Right ventricle myocardium superior (tissue), 1 donor: ENCODE measurements at regions not wholly inside any gene's neighbourhood (a gene's known extent, or its start where the extent isn't known, plus 50 kb on each side); places are given as distances from the start of the nearest gene placed in this dataset.
"Not testable (repeated sequence)": the region's sequence is repeated elsewhere in the genome, so short reads cannot be mapped to it uniquely, and the experiment has no call there.

Experiments used
- ATAC-seq: fragments of 200-7000 bp; cut with Tn5 transposase; one replicate; pipeline ENCODE4 v1.9.1; 2020; ENCODE audit warnings: mild to moderate bottlenecking; ENCODE audit not compliant: poor library complexity
- DNase-seq: peaks from one replicate; pipeline ENCODE4 v3.0.0-alpha.2; 2020
- intact Hi-C: fragments of 100-400 bp; cut with DNase I; formaldehyde crosslinking; loops from one replicate; pipeline ENCODE4 v1.11.2; 2022
- donor health status: DM: no; HTN: yes; CAD: no; lungs with severe emphysema.

DNA sequence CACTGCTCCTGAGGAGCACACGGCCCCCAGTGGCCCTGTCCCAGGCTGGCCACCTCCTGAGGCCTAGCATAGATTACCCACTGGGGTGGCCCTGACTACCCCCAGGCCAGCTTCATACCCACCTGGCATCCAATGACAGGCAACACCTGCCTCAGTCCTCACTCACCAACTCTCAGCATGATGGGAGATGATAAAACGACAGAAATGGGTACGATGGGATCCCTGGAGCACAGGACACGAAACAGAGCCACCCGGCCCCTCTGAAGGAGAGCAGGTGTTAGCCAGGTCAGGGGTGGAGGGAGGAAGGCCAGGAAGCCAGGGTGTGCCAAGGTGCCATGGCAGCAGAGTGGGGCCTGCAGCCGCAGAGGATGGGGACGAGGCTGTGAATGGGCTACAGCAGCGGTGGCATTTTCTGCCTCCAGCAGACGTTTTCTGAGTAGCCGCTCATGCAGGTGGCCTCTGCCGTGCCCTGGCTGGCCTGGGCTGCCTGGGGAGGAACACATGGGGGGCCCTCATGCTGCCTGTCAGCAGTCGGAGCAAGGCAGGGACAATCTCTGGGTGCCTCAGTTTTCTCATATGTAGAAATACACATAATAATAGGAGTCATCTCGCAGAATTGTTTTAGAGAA is 50.2 kb upstream of the FGF3 start:
- no peak for DNase-seq
- intact Hi-C loops = no loop called here
- no peak for ATAC-seq

DNA sequence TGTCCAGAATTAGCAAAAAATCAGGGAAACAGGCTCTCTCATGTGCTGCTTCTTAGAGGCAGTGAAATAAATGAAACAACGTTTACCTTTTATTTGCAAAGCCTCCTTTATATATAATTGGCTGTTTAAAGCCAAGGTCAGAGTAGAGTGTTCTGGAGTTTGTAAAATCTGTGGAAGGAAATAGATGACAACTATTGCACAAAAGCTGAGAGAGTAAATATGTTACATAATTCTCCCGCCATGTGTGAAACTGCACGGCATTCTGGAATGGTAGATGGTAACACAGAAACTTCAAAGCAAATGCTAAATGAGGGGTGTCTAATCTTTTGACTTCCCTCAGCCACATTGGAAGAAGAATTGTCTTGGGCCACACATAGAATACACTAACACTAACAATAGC is 51.5 kb upstream of the FGF3 start:
- no peak for ATAC-seq
- intact Hi-C loops = no loop called here
- DNase-seq = no peak

DNA sequence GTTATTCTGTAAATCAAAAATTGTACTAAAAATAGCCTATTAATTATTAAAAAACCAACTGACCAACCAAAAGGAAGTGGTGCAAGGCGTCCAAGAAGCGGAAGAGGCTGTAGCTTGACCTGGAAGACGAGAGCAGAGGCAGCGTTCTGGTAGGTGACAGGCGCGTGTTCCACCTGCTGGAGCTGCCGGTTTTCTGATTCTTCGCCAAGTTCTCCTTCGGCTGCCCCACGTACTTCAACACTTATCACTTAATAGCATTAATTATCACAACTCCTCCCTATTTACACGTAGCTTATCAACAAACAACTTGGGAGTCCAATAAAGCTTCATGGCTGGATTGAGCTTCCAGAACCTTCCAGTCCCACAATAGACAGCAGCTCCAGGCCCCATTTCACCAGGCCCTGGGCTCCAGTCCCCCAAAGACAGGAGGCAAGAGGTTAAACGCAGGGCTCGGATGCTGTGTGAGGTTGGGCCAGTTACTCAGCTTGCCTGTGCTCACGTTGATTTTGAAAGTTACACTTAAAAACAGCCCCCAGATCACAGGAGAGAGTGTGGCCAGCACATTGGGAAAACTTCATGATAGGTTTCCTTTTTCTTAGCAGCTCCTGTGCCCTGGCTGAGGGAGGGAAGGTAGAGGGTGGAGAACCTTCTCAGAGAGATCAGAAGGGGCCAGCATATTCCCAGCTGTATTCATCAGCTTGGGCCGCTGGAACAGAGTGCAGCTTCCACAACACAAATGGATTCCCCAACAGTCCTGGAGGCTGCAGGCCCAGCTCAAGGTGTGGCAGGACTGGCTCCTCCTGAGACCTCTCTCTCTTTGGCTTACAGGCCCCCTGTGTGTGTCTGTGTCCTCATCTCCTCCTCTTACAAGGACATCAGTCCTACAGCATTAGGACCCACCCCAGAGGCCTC is 54.2 kb upstream of the FGF3 start:
- ATAC-seq (no peak), DNase-seq (no peak)
- intact Hi-C loops = no loop called here

DNA sequence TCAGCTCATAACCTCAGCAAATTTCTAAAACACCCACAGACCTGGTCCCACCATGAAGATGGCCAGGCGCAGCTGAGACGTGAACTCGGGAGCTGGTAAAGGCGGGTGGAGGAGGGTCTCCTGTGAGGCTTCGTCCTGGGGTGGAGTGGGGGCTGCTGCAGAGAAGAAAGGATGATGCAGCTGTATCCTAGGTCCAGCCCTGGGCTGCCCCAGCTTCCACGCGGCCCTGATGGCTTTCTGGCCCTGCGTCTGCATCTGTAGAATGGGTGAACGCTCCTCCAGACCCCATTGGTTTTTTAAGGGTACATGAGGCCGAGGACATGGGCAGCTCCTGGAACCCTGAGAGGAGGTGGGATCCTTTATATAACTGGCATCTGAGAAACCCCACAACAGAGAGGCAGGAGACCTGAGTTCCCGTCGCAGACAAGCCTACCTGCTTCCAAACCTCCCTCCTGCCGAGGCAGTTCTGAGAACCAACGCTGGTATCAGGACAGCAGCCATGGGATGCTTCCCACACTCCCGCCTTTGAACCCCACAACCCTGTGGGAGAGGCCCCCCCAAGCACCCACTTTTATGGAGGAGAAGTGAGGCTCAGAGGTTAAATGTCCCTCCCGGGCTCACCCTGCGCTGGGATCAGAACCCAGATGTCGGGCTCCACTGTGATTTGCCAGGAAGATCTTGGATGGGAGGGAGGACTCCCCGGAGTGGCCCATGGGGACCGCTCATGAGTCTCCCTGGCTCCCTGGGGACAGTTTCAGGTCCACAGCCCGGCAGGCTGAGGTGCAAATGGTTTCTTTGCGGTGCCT is 55.2 kb upstream of the FGF3 start:
- ATAC-seq (no peak), DNase-seq (no peak)
- intact Hi-C loops = no loop called here

DNA sequence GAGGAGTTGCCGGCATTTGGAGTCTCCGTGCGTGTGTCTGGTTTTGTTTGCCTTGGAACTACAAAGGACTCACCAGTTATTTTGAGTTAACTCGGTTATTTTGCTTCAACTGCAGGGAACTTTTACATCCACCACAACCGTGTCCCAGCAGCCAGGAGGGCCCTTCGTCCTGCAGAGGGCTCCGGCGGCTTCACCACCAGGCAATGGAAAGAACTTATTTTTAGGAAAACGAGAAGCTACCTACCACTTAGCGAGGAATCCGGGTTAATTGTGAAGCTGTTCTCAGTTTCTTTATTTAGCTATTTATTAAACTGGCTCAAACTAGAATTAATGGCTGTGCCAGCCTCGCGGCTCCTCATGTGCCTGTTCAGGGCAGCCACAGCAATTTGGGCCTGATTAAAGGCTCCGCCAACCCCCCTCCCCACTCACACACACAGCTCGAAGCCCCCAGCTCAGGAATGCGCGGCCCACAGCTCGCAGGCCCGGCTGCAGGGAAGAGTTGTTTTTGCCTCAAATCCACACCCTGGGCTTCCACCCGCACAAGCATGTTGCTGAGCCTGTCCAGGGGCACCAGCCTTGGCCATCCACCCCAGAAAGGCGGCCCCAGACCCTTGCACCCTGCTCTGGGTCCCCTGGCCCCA is 55.9 kb upstream of the FGF3 start:
- ATAC-seq = no peak
- intact Hi-C loops = no loop called here
- DNase-seq = no peak

DNA sequence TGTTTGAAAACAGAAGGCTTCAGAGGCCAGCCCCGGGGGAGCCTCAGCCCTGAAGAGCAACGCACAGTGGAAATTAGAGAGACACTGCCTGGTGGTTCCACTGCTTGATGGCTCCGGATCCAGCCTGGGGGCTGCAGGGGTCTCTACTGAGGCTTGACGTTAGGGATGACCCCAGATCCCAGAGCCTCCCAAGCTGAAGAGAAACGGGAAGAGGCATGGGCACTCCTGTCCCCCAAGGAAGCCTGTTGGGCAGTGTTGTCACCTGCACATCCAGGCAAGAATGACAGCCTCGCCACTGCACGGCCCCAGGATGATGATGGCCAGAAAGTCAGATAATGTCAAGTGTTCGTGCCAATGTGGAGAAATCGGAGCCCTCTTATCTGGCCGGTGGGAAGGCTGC is 56.8 kb upstream of the FGF3 start:
- DNase-seq = no peak
- intact Hi-C loops = no loop called here
- no peak for ATAC-seq

DNA sequence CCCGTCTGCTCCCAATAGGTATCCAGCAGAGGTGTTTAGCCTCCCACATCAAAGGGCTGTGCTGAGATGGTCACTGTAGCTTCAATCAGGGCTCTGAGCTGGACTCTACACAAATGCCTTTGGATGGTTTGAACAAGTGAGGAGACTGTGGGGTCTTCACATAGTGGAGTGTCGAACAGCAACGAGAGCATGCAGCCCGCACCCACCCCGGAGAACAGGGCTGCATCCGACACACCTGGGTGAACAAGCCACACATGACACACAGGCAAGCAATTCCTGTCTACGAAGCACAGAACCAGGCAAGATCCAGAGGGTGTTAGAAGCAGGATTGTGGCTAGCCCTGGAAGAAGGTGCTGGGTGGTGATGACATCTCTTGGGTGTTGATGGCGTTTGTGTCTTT is 58.0 kb upstream of the FGF3 start:
- intact Hi-C loops = no loop called here
- ATAC-seq (no peak), DNase-seq (no peak)

DNA sequence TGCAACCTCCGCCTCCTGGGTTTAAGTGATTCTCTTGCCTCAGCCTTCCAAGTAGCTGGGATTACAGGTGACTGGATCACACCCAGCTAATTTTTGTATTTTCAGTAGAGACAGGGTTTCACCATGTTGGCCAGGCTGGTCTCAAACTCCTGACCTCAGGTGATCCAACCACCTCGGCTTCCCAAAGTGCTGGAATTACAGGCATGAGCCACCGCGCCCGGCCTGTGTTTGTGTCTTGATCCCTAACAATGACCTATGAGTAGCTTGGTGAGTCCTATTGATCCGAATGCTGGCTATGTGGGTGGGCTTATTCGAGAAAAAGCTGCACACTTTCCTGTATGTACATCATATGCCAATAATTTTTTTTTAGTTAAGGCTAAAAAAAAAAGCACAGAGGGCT is 58.5 kb upstream of the FGF3 start:
- DNase-seq, intact Hi-C loops, ATAC-seq: not testable (repeated sequence)

DNA sequence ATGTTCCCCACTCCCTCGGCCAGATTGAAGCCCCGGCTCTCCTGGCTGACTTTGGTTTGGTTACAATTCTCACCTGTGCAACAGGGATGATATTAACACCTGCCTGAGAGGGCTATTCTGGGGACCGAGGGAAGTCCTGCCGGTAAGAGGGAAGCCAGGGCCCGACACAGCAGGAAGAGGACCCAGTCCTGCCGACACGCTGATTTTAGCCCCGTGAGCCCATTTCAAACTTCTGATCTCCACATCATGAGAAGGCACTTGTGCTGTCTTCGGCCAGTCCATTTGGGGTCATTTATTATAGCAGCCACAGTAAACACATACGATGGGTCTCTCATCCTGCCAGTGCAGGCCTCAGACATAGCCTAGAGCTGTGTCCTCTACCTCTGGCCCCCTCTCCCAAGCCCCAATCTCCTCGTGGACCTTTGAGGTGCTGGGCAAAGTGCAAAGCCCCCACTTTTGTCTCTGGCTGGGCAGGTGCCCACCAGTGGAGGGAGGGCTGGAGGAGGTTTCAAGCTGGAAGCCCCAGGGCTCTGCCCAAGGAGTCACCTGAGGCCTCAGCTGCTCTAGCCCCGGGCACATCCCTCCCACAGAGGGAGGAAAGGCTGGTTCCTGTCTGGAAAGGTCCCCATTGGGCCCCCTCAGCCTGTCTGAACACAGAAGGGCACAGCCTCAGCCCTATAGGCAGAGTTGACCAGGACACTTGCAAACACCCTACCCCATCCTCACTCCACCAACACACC is 59.1 kb upstream of the FGF3 start:
- ATAC-seq (no peak), DNase-seq (no peak)
- intact Hi-C loops = no loop called here

DNA sequence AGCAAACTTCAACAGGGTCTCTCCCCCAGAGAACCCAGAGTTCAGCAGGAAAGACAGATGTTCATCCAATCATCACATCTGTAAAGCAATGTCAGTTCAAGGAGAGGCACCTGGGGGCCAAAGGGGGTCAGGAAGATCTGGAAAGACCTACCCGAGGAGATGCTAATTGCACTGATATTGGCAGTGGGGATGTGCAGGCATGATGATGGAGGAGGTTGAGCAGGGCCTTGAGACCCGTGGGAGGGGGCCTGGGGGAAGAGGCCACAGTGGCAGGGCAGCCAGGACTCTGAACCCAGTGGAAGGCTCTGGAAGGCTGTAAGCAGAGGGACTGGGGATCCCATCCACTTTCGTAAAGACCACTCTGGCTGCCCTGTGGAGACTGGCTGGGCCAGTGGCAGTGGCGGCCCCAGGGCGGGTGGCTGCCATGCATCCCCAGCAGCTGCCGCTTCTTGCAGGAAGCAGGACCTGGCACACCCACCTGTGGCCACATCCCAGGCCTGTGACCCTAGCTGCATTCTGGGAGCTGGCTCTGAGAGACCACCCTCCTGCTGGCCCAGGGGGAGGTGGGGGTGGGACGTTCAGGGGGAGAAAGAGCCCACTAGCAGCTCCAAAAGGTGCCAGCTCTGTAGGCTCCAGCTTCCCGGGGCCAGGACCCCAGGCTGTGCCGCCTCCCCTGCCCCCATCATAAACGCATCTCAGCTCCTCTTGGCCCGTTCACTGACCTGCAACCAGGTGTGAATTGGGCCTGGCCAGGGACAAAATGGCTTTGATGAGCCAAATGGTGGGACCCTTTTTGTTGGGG is 59.9 kb upstream of the FGF3 start:
- ATAC-seq (no peak), DNase-seq (no peak)
- intact Hi-C loops = no loop called here

DNA sequence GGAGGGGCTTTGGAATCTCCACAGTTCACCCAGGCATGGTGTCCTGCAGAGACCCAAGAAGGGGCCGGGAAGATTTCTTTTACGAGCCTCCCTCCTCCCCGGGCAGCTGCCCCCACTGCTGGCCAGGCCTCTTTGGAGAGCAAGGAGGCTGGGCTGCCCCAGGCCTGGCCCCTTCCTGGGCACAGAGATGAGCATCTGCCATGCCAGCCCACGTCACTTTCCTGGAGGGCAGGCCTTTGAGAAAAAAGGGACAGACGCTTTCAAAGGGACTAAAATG is 60.5 kb upstream of the FGF3 start:
- no peak for DNase-seq
- ATAC-seq = no peak
- intact Hi-C loops = loop anchor here (5.0 kb wide), 1 partner anchor 177 kb away; the partner anchor contains the start of gene FGF19

DNA sequence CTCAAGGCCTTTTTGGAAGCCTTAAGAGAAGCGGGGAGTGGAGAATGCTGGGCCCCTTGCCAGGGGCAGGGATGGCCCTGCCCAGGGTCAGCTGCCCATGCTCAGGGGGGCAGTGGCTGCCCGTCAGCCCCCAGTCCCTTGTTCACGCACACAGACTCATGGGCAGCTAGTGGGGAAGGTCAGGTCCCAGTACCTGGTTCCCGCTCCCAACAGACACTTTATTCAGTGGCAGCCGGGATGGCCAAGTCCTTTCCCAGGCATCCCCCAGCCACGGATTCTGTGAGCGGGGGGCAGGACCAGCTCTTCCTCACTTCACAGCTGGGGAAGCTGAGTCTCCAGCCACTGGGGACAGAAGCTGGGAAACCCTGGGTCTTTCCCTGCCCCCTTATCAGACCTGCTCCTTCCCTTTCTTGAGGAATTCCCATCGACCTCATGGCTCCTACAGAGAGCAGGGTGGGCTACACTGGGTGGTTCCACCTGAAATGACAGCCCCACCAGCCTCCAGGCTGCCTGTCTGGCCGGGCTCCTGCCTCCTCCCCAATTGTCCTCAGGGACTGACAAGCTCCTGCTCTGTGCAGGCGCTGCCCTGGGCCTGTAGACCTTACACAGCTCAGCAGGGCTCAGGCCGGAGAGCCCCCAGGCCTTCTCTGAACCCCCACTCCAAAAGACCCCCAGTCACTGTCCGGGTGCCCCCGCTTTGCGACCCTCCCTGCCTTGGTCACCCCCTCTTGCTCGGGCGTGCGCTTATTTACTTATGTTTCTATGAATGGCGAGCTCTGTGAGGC is 61.0 kb upstream of the FGF3 start:
- DNase-seq = no peak
- no peak for ATAC-seq
- intact Hi-C loops = loop anchor here (5.0 kb wide), 1 partner anchor 178 kb away; the partner anchor contains the start of gene FGF19

DNA sequence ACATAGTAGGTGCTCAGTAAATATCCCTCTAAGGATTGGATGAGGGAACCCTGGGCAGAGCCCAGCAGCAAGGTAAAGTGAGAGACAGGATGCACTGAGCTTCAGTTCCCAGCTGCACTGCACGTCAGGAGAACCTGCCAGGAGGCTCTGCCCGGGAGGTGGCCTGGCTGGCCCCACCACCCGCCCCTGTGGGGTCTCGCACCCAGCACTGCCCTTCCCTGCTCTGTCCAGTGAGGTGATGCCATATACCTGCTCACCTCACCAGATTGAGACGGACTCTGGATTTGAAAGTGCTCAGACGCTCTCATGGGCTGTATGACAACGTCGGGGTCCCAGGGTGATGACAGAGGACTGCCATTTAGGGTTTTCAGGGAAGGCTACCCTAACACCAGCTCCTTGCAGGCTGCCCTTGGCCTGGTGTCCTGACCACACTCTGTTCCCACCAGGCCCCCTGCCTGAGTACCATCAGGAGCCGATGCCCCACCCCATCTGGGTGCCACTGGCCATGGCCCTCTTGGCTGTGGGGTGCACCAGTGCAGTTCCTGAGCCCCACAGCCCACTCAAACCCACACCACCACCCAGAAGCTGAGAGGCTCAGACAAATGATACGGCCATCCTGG is 61.7 kb upstream of the FGF3 start:
- DNase-seq (no peak), ATAC-seq (no peak)
- intact Hi-C loops = loop anchor here (5.0 kb wide), 1 partner anchor 179 kb away; the partner anchor contains the start of gene FGF19

DNA sequence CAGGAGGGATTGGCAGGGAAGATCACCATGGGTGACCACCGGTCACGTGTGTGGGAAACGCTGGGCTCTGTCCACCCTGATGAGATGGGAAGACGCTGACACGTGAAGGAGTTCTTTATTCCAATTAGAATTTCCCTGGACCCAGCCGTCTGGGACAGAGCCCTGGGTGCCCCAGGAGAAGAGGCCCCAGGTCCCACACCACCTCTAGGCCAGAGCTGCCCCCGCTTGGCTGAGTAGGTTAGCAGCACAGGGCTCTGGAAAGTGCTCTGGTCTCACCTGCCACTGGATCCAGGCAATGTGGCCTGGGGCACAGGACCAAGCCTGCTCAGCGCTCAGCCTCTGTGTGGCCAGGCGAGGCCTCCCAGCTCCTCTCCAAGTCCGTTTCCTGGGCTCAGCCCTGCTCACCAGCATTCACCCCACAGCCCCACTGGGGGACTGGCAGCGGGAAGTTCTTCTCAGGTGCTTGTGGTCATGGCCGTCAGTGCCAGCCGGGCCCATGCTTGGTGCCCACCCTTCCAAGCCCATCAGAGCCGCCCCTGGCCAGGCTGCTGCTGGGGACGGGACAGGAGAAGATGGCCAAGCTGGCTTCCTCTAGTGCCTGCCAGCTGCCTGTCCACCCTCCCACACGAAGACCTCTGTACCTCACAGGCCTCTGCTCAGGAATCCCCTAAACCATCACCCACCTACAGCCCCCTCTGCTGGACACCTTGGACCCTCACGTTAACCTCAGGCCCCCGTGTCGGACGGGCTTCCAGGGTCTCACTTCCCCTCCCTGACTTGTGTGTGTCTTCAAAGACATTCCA is 62.5 kb upstream of the FGF3 start:
- DNase-seq (no peak), ATAC-seq (no peak)
- intact Hi-C loops = loop anchor here (5.0 kb wide), 1 partner anchor 179 kb away; the partner anchor contains the start of gene FGF19

DNA sequence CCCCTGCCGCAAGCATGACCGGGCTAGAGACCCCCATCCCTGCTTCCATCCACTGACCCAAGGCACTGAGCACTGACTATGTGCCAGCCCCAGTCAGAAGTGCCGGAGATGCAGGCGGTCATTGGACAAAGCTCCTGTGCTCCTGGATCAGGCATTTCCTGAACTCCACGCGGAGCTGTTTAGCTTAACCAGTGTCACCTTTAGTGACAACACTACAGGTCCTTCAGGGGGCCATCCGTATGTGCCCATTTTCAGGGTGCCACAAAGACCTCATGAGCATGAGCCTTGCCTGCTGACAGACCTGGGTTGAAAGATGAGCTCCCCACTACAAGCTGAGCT is 63.0 kb upstream of the FGF3 start:
- intact Hi-C loops = loop anchor here (5.0 kb wide), 1 partner anchor 180 kb away; the partner anchor contains the start of gene FGF19
- ATAC-seq (no peak), DNase-seq (no peak)
